Smooth muscle cell of the brain vasculature (primary cell): ENCODE measurements at regions not wholly inside any gene's neighbourhood (a gene's known extent, or its start where the extent isn't known, plus 50 kb on each side); places are given as distances from the start of the nearest gene placed in this dataset.

Source experiments
- DNase-seq: peaks from one replicate; pipeline ENCODE4 v3.0.0-alpha.2; 2012; ENCODE audit warnings: low read depth, low spot score

GRCh38 chr4:160980091-160980490 is 1183.7 kb downstream of the FSTL5 start:
- no peak for DNase-seq

GRCh38 chr4:160981083-160981482 is 1182.7 kb downstream of the FSTL5 start:
- no peak for DNase-seq

GRCh38 chr4:160983035-160983434 is 1180.8 kb downstream of the FSTL5 start:
- DNase-seq, result no peak

GRCh38 chr4:161002386-161002785 is 1161.4 kb downstream of the FSTL5 start:
- DNase-seq, result no peak

GRCh38 chr4:161003418-161004057 is 1160.3 kb downstream of the FSTL5 start:
- no peak for DNase-seq

GRCh38 chr4:161005746-161006145 is 1158.1 kb downstream of the FSTL5 start:
- no peak for DNase-seq

GRCh38 chr4:161008527-161008926 is 1155.3 kb downstream of the FSTL5 start:
- DNase-seq, result no peak

- no peak for DNase-seq
These were observed 1153.6 kb downstream of the FSTL5 start for GRCh38 chr4:161010227-161010626.
